ENCODE measurements at regions not wholly inside any gene's neighbourhood (a gene's known extent, or its start where the extent isn't known, plus 50 kb on each side); places are given as distances from the start of the nearest gene placed in this dataset.

DNA sequence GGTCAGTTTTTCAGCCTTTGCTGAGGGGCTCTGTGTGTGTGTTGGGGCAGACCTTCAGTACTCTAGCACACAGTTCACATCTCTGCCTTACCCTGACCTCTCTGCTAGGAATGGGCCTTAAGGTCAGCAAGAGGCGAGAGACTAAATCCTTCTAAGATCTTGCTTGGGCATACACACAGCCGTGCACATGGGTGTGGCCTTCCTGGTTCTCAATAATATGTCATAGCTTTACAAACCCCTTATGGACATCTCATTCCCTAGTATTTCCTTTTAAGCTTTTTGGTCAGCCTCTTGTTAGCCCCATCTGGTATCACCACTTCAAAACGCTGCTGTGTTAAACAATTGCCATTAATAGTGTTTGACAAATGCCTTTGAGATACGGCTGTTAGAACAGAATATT lies 69.4 kb upstream of the SPATA13 start:
- TF ChIP-seq, protein P1, sequence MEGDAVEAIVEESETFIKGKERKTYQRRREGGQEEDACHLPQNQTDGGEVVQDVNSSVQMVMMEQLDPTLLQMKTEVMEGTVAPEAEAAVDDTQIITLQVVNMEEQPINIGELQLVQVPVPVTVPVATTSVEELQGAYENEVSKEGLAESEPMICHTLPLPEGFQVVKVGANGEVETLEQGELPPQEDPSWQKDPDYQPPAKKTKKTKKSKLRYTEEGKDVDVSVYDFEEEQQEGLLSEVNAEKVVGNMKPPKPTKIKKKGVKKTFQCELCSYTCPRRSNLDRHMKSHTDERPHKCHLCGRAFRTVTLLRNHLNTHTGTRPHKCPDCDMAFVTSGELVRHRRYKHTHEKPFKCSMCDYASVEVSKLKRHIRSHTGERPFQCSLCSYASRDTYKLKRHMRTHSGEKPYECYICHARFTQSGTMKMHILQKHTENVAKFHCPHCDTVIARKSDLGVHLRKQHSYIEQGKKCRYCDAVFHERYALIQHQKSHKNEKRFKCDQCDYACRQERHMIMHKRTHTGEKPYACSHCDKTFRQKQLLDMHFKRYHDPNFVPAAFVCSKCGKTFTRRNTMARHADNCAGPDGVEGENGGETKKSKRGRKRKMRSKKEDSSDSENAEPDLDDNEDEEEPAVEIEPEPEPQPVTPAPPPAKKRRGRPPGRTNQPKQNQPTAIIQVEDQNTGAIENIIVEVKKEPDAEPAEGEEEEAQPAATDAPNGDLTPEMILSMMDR (IDR thresholded peaks at IDR 0.05; ENCODE audit: poor library complexity): no peak
- TF ChIP-seq EZH2 (IDR thresholded peaks at IDR 0.05; ENCODE audit: borderline replicate concordance): no peak

Measured in hepatocyte (in vitro differentiated cells).